HepG2 (cell line): ENCODE measurements at regions not wholly inside any gene's neighbourhood (a gene's known extent, or its start where the extent isn't known, plus 50 kb on each side); places are given as distances from the start of the nearest gene placed in this dataset.
A peak's percentile ranks its signal among the peaks of the same experiment; 100 is the strongest.

ENCODE experiments used
- ATAC-seq: fragments of 200-7000 bp; cut with Tn5 transposase; 3 replicates; pipeline ENCODE4 v1.9.1; 2020; ENCODE audit warnings: mild to moderate bottlenecking, moderate library complexity
- BruUV-seq: library from RNA; stranded (reverse); fragments of 400-500 nt; replicated peaks from 2 replicates; lab custom pipeline; 2021; lab: Mats Ljungman, UMichigan
- CTCF ChIA-PET: fragments of 300-600 bp; formaldehyde crosslinking; extraction: SDS; loops from one replicate; lab custom pipeline; 2021; ENCODE audit warnings: low total read pairs, inconsistent platforms, low intra/inter-chr PET ratio; lab: Yijun Ruan, JAX
- POLR2A ChIA-PET: fragments of 350-600 bp; sonication (Branson Sonifier 250); formaldehyde crosslinking; loops from one replicate; lab custom pipeline; 2020; ENCODE audit warnings: antibody characterized with exemption, inconsistent platforms; lab: Yijun Ruan, JAX
- DNase-seq: peaks from one replicate; pipeline ENCODE4 v3.0.0-alpha.2; 2015; ENCODE audit warnings: low spot score
- FAIRE-seq: peaks from 3 replicates; lab custom pipeline; 2011; peaks lifted over from hg19 to GRCh38; lab: Jason Lieb, UNC
- H2AFZ ChIP-seq: one replicate; pipeline ENCODE4 v1.6.1; 2011; ENCODE audit warnings: low read length, inconsistent platforms
- H3K27ac ChIP-seq: fragments of 300-600 bp; 3 replicates; pipeline ENCODE4 v1.8.0; 2011; ENCODE audit warnings: mixed run types, mild to moderate bottlenecking, mixed read lengths, low read length, inconsistent platforms; ENCODE audit not compliant: insufficient read depth; ENCODE audit errors: extremely low read length
- H3K27me3 ChIP-seq, 2 experiments: fragments of 200-600 bp in 1 of 2; 2 replicates in 1 of 2; 3 replicates in 1 of 2; pipeline versions ENCODE4 v1.6.0 to v1.8.0; 2011; ENCODE audit warnings: low read length in 2 of 2, mild to moderate bottlenecking in 2 of 2, moderate library complexity in 2 of 2, inconsistent platforms in 1 of 2; ENCODE audit not compliant: insufficient read depth in 2 of 2, control insufficient read depth in 1 of 2
- H3K36me3 ChIP-seq, 2 experiments: fragments of 200-600 bp in 1 of 2; replicated peaks in 1 of 2; 2 replicates in 1 of 2; 3 replicates in 1 of 2; pipeline versions ENCODE4 v1.5.1 to v1.8.0; 2011; ENCODE audit warnings: low read length in 2 of 2, inconsistent platforms in 1 of 2; ENCODE audit not compliant: insufficient read depth in 2 of 2, control insufficient read depth in 1 of 2
- H3K4me1 ChIP-seq: 2 replicates; pipeline ENCODE4 v1.5.1; 2012; ENCODE audit warnings: low read length, inconsistent platforms; ENCODE audit not compliant: insufficient read depth
- H3K4me2 ChIP-seq: 2 replicates; pipeline ENCODE4 v1.6.0; 2011; ENCODE audit warnings: low read depth, low read length, inconsistent platforms
- H3K4me3 ChIP-seq, 3 experiments: fragments of 200-600 bp in 1 of 3; sonication (generic), shearing (Covaris generic) in 1 of 3; replicated peaks in 1 of 3; 2 replicates each; pipeline ENCODE4 v1.5.1; 2011 to 2016; ENCODE audit warnings: low read length in 3 of 3, inconsistent platforms in 2 of 3, low read depth in 2 of 3, mild to moderate bottlenecking in 2 of 3, control low read depth in 1 of 3, mixed read lengths in 1 of 3; ENCODE audit not compliant: insufficient read depth in 1 of 3
- H3K79me2 ChIP-seq: one replicate; pipeline ENCODE4 v1.6.1; 2011; ENCODE audit warnings: low read length, inconsistent platforms; ENCODE audit not compliant: insufficient read depth
- H3K9ac ChIP-seq: 2 replicates; pipeline ENCODE4 v1.6.0; 2011; ENCODE audit warnings: mild to moderate bottlenecking, low read depth, low read length, inconsistent platforms; ENCODE audit not compliant: insufficient read depth
- H3K9me3 ChIP-seq: 2 replicates; pipeline ENCODE4 v1.5.1; 2012; ENCODE audit warnings: mild to moderate bottlenecking, low read length
- H4K20me1 ChIP-seq: 2 replicates; pipeline ENCODE4 v1.6.0; 2011; ENCODE audit warnings: inconsistent platforms, mild to moderate bottlenecking, low read length, moderate library complexity; ENCODE audit not compliant: insufficient read depth
- ATF6 ChIP-seq: sonication (generic); formaldehyde crosslinking; conservative IDR thresholded peaks from 2 replicates; pipeline ENCODE4 v1.4.0; 2020; ENCODE audit warnings: missing genetic modification reagents
- CTCF ChIP-seq: sonication (generic); formaldehyde crosslinking; IDR thresholded peaks from 2 replicates; pipeline ENCODE4 v1.5.0; 2020; ENCODE audit warnings: mild to moderate bottlenecking, missing genetic modification reagents, moderate library complexity
- ETV6 ChIP-seq: sonication (generic); formaldehyde crosslinking; conservative IDR thresholded peaks from 2 replicates; pipeline ENCODE4 v1.4.0; 2020; ENCODE audit warnings: missing genetic modification reagents
- HDAC1 ChIP-seq: sonication (generic); formaldehyde crosslinking; IDR thresholded peaks from 2 replicates; pipeline ENCODE4 v1.5.1; 2020; ENCODE audit warnings: mild to moderate bottlenecking, missing genetic modification reagents
- HOXA3 ChIP-seq: sonication (generic); formaldehyde crosslinking; IDR thresholded peaks from 2 replicates; pipeline ENCODE4 v1.5.0; 2020; ENCODE audit warnings: missing genetic modification reagents
- SRF ChIP-seq: IDR thresholded peaks from 2 replicates; pipeline ENCODE4 v1.6.1; 2011; ENCODE audit warnings: mild to moderate bottlenecking, low read depth, low read length, moderate library complexity
- ZNF570 ChIP-seq: sonication (generic); formaldehyde crosslinking; IDR thresholded peaks from 2 replicates; pipeline ENCODE4 v1.4.0; 2020; ENCODE audit warnings: mild to moderate bottlenecking, missing genetic modification reagents, borderline replicate concordance
- ZNF589 ChIP-seq: sonication (generic); formaldehyde crosslinking; conservative IDR thresholded peaks from 2 replicates; pipeline ENCODE4 v1.8.0; 2022; ENCODE audit warnings: mild to moderate bottlenecking, moderate library complexity, missing genetic modification reagents
- in situ Hi-C: cut with HindIII; loops from 2 replicates; pipeline ENCODE4 v1.10.0; 2017; ENCODE audit warnings: low pct_unique_long_range_greater_than_20kb; ENCODE audit not compliant: extremely low pct_ligation_motif_present
- intact Hi-C: fragments of 100-400 bp; cut with micrococcal nuclease; formaldehyde crosslinking; loops from one replicate; pipeline ENCODE4 v1.10.0; 2022; ENCODE audit not compliant: unreplicated experiment
- TF ChIP-seq, protein P1 (sequence below): sonication (generic); formaldehyde crosslinking; IDR thresholded peaks from 2 replicates; pipeline ENCODE4 v1.5.0; 2020; ENCODE audit warnings: missing genetic modification reagents
- TF ChIP-seq, protein P2 (sequence below), 2 experiments: sonication (generic) in 1 of 2; formaldehyde crosslinking in 1 of 2; IDR thresholded peaks; 2 replicates each; pipeline versions ENCODE4 v1.5.1 to v1.6.1; 2011 to 2020; ENCODE audit warnings: borderline replicate concordance in 1 of 2, low read depth in 1 of 2, low read length in 1 of 2, mild to moderate bottlenecking in 1 of 2, missing genetic modification reagents in 1 of 2, moderate library complexity in 1 of 2

- no peaks in the 10 kb centered on the region for H3K9me3 ChIP-seq
- no peaks in the 10 kb centered on the region for H3K4me1 ChIP-seq
- no peak overlapping the region for H3K27ac ChIP-seq
- no peak overlapping the region for H2AFZ ChIP-seq
- no peaks in the 10 kb centered on the region; a peak in 1 of 5 replicates for H3K27me3 ChIP-seq
- FAIRE-seq (no peak), ATAC-seq (no peak), DNase-seq (no peak)
- ChIA-PET CTCF (no interaction called here), POLR2A (no interaction called here)
- H3K9ac ChIP-seq: no peak overlapping the region
- H3K79me2 ChIP-seq: no peaks in the 10 kb centered on the region
- no peaks in the 10 kb centered on the region for H3K36me3 ChIP-seq
- intact Hi-C loops (no loop called here), in situ Hi-C loops (no loop called here)
- no peak for TF ChIP-seq CTCF (CRISPR knock-in tag)
- no peak for TF ChIP-seq ZNF570
- no peak for TF ChIP-seq ZNF589 (CRISPR knock-in tag)
- TF ChIP-seq, protein P1, sequence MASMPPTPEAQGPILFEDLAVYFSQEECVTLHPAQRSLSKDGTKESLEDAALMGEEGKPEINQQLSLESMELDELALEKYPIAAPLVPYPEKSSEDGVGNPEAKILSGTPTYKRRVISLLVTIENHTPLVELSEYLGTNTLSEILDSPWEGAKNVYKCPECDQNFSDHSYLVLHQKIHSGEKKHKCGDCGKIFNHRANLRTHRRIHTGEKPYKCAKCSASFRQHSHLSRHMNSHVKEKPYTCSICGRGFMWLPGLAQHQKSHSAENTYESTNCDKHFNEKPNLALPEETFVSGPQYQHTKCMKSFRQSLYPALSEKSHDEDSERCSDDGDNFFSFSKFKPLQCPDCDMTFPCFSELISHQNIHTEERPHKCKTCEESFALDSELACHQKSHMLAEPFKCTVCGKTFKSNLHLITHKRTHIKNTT (CRISPR knock-in tag): no peak
- TF ChIP-seq HDAC1 (CRISPR knock-in tag): no peak
- TF ChIP-seq, protein P2, sequence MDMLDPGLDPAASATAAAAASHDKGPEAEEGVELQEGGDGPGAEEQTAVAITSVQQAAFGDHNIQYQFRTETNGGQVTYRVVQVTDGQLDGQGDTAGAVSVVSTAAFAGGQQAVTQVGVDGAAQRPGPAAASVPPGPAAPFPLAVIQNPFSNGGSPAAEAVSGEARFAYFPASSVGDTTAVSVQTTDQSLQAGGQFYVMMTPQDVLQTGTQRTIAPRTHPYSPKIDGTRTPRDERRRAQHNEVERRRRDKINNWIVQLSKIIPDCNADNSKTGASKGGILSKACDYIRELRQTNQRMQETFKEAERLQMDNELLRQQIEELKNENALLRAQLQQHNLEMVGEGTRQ (IDR thresholded peaks at IDR 0.05; ENCODE audit: low read depth, low read length): no peak
- TF ChIP-seq, protein P2 (CRISPR knock-in tag; IDR thresholded peaks at IDR 0.05; ENCODE audit: borderline replicate concordance): peak; percentile 41; the same call in 1 of the 2 replicates
- TF ChIP-seq ATF6 (CRISPR knock-in tag): no peak
- no peak for TF ChIP-seq ETV6 (CRISPR knock-in tag)
- TF ChIP-seq SRF: peak; percentile 94
- TF ChIP-seq HOXA3 (CRISPR knock-in tag): no peak
- H3K4me3 ChIP-seq: no peak overlapping the region
- no TSS peak for BruUV-seq
- no peak overlapping the region for H3K4me2 ChIP-seq
- no peaks in the 10 kb centered on the region for H4K20me1 ChIP-seq
Measured at GRCh38 chr4:100076753-100077152, 113.5 kb downstream of the DDIT4L start.
